AG04450 (cell line): ENCODE measurements at regions not wholly inside any gene's neighbourhood (a gene's known extent, or its start where the extent isn't known, plus 50 kb on each side); places are given as distances from the start of the nearest gene placed in this dataset.
A peak's percentile ranks its signal among the peaks of the same experiment; 100 is the strongest.

Source experiments
- CTCF ChIA-PET: fragments of 300-600, 350-600 bp; formaldehyde crosslinking; extraction: SDS; loops from one replicate; lab custom pipeline; 2022; ENCODE audit warnings: antibody characterized with exemption, inconsistent platforms; lab: Charles Lee
- POLR2A ChIA-PET: fragments of 350-600 bp; formaldehyde crosslinking; extraction: SDS; loops from one replicate; lab custom pipeline; 2021; ENCODE audit warnings: antibody characterized with exemption, inconsistent platforms; lab: Yijun Ruan, JAX
- DNase-seq: peaks from one replicate; pipeline ENCODE4 v3.0.0-alpha.2; 2011; ENCODE audit warnings: low read depth, low spot score
- H3K27ac ChIP-seq: one replicate; pipeline ENCODE4 v1.5.1; 2012; ENCODE audit warnings: low read depth, low read length, control low read depth
- H3K27me3 ChIP-seq: one replicate; pipeline ENCODE4 v1.6.0; 2012; ENCODE audit warnings: low read length; ENCODE audit not compliant: control insufficient read depth, insufficient read depth
- H3K4me3 ChIP-seq: 2 replicates; pipeline ENCODE4 v1.5.1; 2011; ENCODE audit warnings: mild to moderate bottlenecking, low read depth, low read length, control low read depth
- H3K9me3 ChIP-seq: 2 replicates; pipeline ENCODE4 v1.5.1; 2012; ENCODE audit warnings: low read length; ENCODE audit not compliant: control insufficient read depth, insufficient read depth
- TF ChIP-seq, protein P1 (sequence below): IDR thresholded peaks from 2 replicates; pipeline ENCODE4 v1.5.1; 2011; ENCODE audit warnings: low read depth, low read length, control low read depth, inconsistent platforms

DNA sequence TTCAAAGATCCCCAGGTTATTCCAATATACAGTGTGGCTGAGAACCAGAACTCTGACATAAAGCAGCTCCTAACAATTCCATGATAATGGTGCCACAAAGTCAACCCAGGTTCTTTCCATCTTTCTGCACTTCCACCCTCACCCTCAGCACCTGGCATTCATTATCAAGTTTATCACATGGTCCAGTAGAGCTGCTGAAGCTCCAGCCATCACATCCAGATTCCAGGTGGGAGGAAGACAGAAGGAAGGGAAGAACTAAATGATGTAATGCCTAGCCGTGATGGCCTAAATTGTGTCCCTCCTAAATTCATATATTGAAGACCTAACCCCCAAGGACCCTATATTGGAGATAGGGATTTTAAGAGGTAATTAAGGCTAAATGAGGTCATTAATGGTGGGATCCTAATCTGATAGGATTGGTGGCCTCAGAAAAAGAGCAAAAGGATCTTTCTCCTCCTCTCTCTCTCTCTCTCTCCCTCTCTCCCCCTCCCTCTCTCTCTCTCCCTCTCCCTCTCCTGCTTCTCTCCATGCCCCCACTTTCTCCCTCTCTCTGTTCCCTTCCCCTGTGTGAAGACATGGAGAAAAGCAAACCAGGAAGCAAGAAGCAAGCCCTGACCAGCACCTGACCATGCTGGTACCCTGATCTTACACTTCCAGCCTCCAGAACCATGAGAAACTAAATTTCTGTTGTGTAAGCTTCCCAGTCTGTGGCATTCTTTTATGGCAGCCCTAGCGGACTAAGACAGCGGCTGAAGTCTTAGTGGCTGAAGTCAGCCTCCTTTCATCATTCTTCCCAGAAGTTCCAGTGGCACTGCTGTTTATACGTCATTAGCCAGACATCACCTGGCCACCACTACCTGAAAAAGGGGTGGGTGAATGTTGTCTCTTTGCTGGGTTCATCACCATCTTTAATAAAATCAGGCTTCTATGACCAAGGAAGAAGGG is 369.7 kb upstream of the PROK2 start:
- Histone ChIP-seq H3K9me3 (peaks cover 6% of the 10 kb centered on the region; the same call in 1 of the 2 replicates), H3K27me3 (peaks cover 11% of the 10 kb centered on the region), H3K4me3 (no peak overlapping the region), H3K27ac (peak overlapping the region; percentile 73)
- DNase-seq, result no peak
- CTCF ChIA-PET, result no interaction called here
- TF ChIP-seq, protein P1, sequence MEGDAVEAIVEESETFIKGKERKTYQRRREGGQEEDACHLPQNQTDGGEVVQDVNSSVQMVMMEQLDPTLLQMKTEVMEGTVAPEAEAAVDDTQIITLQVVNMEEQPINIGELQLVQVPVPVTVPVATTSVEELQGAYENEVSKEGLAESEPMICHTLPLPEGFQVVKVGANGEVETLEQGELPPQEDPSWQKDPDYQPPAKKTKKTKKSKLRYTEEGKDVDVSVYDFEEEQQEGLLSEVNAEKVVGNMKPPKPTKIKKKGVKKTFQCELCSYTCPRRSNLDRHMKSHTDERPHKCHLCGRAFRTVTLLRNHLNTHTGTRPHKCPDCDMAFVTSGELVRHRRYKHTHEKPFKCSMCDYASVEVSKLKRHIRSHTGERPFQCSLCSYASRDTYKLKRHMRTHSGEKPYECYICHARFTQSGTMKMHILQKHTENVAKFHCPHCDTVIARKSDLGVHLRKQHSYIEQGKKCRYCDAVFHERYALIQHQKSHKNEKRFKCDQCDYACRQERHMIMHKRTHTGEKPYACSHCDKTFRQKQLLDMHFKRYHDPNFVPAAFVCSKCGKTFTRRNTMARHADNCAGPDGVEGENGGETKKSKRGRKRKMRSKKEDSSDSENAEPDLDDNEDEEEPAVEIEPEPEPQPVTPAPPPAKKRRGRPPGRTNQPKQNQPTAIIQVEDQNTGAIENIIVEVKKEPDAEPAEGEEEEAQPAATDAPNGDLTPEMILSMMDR, result no peak
- POLR2A ChIA-PET, result interaction anchor here (0.7 kb wide), 1 partner anchor 121 kb away, joined by 3 read pairs; no protein-coding TSS in a partner anchor

DNA sequence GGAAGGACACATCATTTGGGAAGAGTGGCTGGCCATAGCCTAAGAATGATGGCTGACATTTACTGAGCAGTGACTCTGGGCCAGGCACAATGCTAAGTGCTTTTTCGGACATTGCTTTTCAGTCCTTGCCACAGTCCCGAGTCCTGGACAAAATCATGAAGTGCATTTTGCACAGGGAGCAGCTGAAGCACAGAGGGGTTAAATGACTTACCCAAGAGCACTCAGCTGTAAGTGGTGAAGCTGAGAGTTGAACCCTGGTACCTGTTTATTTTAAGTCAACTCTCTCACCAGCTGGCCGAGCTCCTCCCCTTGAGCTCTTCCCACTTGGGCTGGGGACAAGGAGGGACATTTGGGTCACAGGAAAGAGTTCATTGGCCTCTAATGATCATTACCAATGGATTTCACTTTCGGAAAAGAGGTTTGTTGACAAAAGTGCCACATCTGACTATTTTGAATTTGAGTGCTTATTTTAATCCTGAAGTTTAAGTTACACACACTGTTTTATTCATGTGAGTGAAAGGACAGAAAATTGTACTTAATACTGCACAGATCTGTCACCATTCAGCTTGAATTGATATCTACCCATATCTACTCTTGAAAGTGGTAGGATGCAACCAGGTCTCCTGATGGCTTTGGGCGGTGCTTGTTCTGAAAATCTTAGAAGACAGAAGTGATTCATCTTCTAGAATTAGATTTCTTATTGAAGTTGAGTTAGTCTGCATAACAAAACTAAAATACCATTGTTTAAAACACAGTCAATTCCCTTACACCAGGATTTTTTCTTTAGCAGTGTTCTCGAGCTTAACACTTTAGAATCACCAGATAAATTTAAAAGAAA is 368.7 kb upstream of the PROK2 start:
- DNase-seq, result no peak
- peaks cover 6% of the 10 kb centered on the region; the same call in 1 of the 2 replicates for H3K9me3 ChIP-seq
- peak overlapping the region; percentile 50; the same call in 1 of the 2 replicates for H3K4me3 ChIP-seq
- H3K27me3 ChIP-seq, result peaks cover 9% of the 10 kb centered on the region
- CTCF ChIA-PET, result no interaction called here
- no peak overlapping the region for H3K27ac ChIP-seq
- TF ChIP-seq, protein P1, result no peak
- POLR2A ChIA-PET, result no interaction called here

DNA sequence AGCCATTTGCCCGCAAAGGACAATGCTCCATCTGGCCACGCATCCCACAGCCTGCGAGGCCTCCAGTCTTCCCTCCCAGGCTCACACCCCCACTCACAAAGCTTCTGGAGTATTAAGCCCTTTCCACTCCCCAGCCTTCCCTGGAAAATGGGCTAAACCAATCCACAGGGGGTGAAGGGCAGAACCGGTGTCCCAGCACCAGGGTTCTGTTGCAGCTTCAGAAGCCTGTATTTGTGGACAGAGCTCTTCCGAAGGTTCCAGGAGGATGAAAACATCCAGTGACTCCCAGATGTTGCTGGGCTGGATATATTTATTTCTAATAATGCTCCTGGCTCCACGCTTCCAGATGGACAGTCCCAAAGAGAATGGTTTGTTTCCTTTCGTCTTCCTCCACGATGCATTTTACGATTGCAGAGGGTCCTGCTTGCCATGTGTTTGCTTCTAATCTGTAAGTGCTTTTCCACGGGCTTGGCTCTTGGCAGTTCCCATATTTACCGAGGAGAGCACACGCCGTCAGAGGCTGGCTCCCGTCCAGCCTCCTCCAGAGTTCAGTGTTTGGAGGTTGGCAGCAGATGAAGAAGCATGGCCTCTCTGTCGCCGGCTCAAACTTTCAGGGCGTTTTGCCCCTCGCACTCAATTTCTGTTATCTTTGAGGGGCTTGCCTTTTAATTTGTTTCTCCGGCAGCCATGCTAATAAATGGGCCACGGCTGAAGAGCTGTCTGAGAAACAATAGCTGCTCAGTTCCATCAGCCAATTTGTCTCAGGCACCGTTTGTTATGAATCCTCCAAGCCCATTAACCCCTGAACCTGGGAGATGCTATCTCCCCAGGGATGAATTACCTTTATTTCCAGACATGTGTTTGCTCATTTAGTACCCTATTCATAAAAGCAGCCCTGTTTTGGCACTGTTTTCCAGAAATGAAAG is 367.9 kb upstream of the PROK2 start:
- POLR2A ChIA-PET, result no interaction called here
- TF ChIP-seq, protein P1, result no peak
- Histone ChIP-seq H3K9me3 (peaks cover 6% of the 10 kb centered on the region; the same call in 1 of the 2 replicates), H3K27ac (peak overlapping the region; percentile 68), H3K4me3 (peak overlapping the region; percentile 50), H3K27me3 (peaks cover 4% of the 10 kb centered on the region)
- CTCF ChIA-PET, result no interaction called here
- DNase-seq, result peak; percentile 29

DNA sequence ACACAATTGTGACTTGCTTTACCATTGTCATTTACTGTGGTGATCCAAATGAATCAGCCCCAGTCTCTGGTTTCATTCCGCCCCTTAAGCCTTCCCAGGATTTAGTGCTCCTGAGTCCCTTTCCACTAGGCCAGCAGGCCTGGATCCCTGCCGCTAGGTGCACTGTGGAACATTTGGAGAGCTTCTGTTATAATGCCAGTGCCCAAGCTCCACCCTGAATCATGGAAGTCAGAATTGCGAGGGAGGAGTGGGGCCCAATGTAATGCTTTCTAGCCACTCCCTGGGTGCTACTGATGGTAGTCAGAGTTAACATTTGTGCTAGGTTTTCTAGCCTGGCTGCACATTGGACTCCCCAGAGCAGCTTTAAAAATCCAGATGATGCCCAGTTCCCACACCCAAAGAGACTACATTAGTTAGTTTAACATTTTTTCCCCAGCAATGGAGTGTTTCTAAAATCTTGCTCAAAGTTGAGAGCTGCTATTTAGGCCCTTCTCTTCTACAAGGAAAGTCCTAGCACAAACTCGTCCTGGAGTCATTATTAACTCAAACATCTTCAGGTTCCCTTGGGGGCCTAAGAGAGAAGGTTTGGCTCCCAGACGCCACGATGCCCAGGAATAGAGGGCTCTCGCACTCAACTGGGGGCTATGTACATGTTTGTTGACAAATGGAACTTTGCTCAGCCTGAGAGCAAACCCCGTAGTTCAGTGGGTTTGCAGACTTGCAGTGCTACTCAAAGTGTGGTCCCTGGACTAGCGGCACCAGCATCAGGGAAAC is 366.7 kb upstream of the PROK2 start:
- TF ChIP-seq, protein P1, result no peak
- ChIA-PET POLR2A (no interaction called here), CTCF (no interaction called here)
- no peak overlapping the region for H3K4me3 ChIP-seq
- peaks cover 6% of the 10 kb centered on the region; the same call in 1 of the 2 replicates for H3K9me3 ChIP-seq
- peaks cover 4% of the 10 kb centered on the region for H3K27me3 ChIP-seq
- H3K27ac ChIP-seq, result no peak overlapping the region
- no peak for DNase-seq
